ENCODE measurements at regions not wholly inside any gene's neighbourhood (a gene's known extent, or its start where the extent isn't known, plus 50 kb on each side); places are given as distances from the start of the nearest gene placed in this dataset.

GRCh38 chr6:170180671-170181337 is 110.1 kb downstream of the DLL1 start:
- no peak overlapping the region for H3K27ac ChIP-seq
- no peak for DNase-seq (ENCODE audit: low read depth, low spot score)

GRCh38 chr6:170179616-170180324 is 111.1 kb downstream of the DLL1 start:
- DNase-seq (ENCODE audit: low read depth, low spot score), result no peak
- H3K27ac ChIP-seq, result peak overlapping the region; percentile 76

GRCh38 chr6:170178561-170179477 is 112.1 kb downstream of the DLL1 start:
- peak overlapping the region; percentile 76 for H3K27ac ChIP-seq
- DNase-seq (ENCODE audit: low read depth, low spot score), result peak; percentile 89

- no peak for DNase-seq (ENCODE audit: low read depth, low spot score)
- H3K27ac ChIP-seq, result peak overlapping the region; percentile 76
Measured at GRCh38 chr6:170177772-170178560, 112.9 kb downstream of the DLL1 start.

- DNase-seq (ENCODE audit: low read depth, low spot score), result no peak
- no peak overlapping the region for H3K27ac ChIP-seq
Measured at GRCh38 chr6:170176898-170177771, 113.7 kb downstream of the DLL1 start.

GRCh38 chr6:170176136-170176897 is 114.6 kb downstream of the DLL1 start:
- H3K27ac ChIP-seq, result no peak overlapping the region
- no peak for DNase-seq (ENCODE audit: low read depth, low spot score)

- no peak overlapping the region for H3K27ac ChIP-seq
- no peak for DNase-seq (ENCODE audit: low read depth, low spot score)
Measured at GRCh38 chr6:170175644-170176135, 115.2 kb downstream of the DLL1 start.

GRCh38 chr6:170174771-170175643 is 115.9 kb downstream of the DLL1 start:
- no peak for DNase-seq (ENCODE audit: low read depth, low spot score)
- no peak overlapping the region for H3K27ac ChIP-seq

GRCh38 chr6:170174124-170174770 is 116.6 kb downstream of the DLL1 start:
- H3K27ac ChIP-seq, result no peak overlapping the region
- no peak for DNase-seq (ENCODE audit: low read depth, low spot score)

- DNase-seq (ENCODE audit: low read depth, low spot score), result no peak
- no peak overlapping the region for H3K27ac ChIP-seq
Measured at GRCh38 chr6:170173335-170173881, 117.5 kb downstream of the DLL1 start.

- no peak for DNase-seq (ENCODE audit: low read depth, low spot score)
- no peak overlapping the region for H3K27ac ChIP-seq
Measured at GRCh38 chr6:170172825-170173256, 118.0 kb downstream of the DLL1 start.

GRCh38 chr6:170172392-170172791 is 118.5 kb downstream of the DLL1 start:
- no peak for DNase-seq (ENCODE audit: low read depth, low spot score)
- H3K27ac ChIP-seq, result no peak overlapping the region

GRCh38 chr6:170167657-170168159 is 123.2 kb downstream of the DLL1 start:
- H3K27ac ChIP-seq, result no peak overlapping the region
- no peak for DNase-seq (ENCODE audit: low read depth, low spot score)

GRCh38 chr6:170166511-170167122 is 124.3 kb downstream of the DLL1 start:
- no peak for DNase-seq (ENCODE audit: low read depth, low spot score)
- H3K27ac ChIP-seq, result no peak overlapping the region

- no peak for DNase-seq (ENCODE audit: low read depth, low spot score)
- no peak overlapping the region for H3K27ac ChIP-seq
Measured at GRCh38 chr6:170165471-170166117, 125.3 kb downstream of the DLL1 start.
